ENCODE measurements at regions not wholly inside any gene's neighbourhood (a gene's known extent, or its start where the extent isn't known, plus 50 kb on each side); places are given as distances from the start of the nearest gene placed in this dataset.

DNA sequence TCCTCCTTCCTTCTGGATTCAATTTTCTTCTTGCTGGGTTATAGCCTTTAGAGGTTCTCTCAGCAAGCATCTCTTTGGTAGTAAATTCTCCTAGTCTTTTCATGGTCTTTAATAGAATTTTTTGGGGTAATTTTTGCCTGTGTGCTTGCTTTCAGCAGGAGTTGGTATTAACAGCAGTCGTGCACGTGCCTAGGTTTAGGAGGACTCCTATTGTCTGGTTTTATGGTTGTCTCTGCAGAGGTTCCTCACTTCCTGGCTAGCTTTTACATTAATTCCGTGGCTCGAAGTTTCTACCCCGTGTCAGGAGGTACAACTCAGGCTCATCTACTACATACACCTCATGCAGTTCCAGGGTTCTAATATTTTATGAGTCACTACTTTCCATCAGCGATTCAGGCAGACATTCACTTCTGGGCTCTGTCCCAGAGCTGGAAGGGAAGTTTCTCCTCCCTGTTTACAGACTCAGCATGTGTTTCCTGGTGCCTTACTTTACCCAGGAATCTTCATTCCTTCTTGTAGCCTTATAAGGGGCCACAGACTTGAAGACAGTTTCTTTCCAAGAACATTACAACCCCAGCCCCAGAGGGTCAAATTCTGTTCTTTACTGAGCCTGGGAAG lies 643.6 kb downstream of the HS3ST4 start:
- Histone ChIP-seq H3K27me3 (ENCODE audit: control insufficient read depth in 2 of 2, insufficient read depth in 2 of 2, low read length in 2 of 2) (no peaks in the 10 kb centered on the region), H3K27ac (ENCODE audit: low read depth in 2 of 2, low read length in 2 of 2) (no peak overlapping the region), H3K9me3 (ENCODE audit: control insufficient read depth in 2 of 2, low read length in 2 of 2) (peaks cover 0 to 2% of the 10 kb centered on the region in 2 donors), H3K4me1 (ENCODE audit: control insufficient read depth in 2 of 2, insufficient read depth in 2 of 2, low read length in 2 of 2) (no peaks in the 10 kb centered on the region), H3K9ac (ENCODE audit: low read depth in 1 of 2, low read length in 2 of 2) (no peak overlapping the region), H3K36me3 (ENCODE audit: control insufficient read depth in 2 of 2, insufficient read depth in 2 of 2, low read length in 2 of 2) (no peaks in the 10 kb centered on the region), H3K4me3 (ENCODE audit: low read length in 2 of 2) (no peak overlapping the region)

GRCh38 chr16:26342621-26343020 lies 650.9 kb downstream of the HS3ST4 start:
- Histone ChIP-seq H3K9ac (ENCODE audit: low read depth in 1 of 2, low read length in 2 of 2) (no peak overlapping the region), H3K27me3 (ENCODE audit: control insufficient read depth in 2 of 2, insufficient read depth in 2 of 2, low read length in 2 of 2) (no peaks in the 10 kb centered on the region), H3K4me1 (ENCODE audit: control insufficient read depth in 2 of 2, insufficient read depth in 2 of 2, low read length in 2 of 2) (no peaks in the 10 kb centered on the region)

GRCh38 chr16:26344240-26344776 lies 652.5 kb downstream of the HS3ST4 start:
- H3K4me3 ChIP-seq (ENCODE audit: low read length in 2 of 2), result no peak overlapping the region
- H3K9ac ChIP-seq (ENCODE audit: low read depth in 1 of 2, low read length in 2 of 2), result no peak overlapping the region
- no peaks in the 10 kb centered on the region for H3K9me3 ChIP-seq (ENCODE audit: control insufficient read depth in 2 of 2, low read length in 2 of 2)
- H3K27ac ChIP-seq (ENCODE audit: low read depth in 2 of 2, low read length in 2 of 2), result no peak overlapping the region
- H3K4me1 ChIP-seq (ENCODE audit: control insufficient read depth in 2 of 2, insufficient read depth in 2 of 2, low read length in 2 of 2), result no peaks in the 10 kb centered on the region
- H3K27me3 ChIP-seq (ENCODE audit: control insufficient read depth in 2 of 2, insufficient read depth in 2 of 2, low read length in 2 of 2), result no peaks in the 10 kb centered on the region
- H3K36me3 ChIP-seq (ENCODE audit: control insufficient read depth in 2 of 2, insufficient read depth in 2 of 2, low read length in 2 of 2), result no peaks in the 10 kb centered on the region

More at GRCh38 chr16:26342621-26343020, 650.9 kb downstream of the HS3ST4 start:
- H3K36me3 ChIP-seq (ENCODE audit: control insufficient read depth in 2 of 2, insufficient read depth in 2 of 2, low read length in 2 of 2), result no peaks in the 10 kb centered on the region
- no peak overlapping the region for H3K4me3 ChIP-seq (ENCODE audit: low read length in 2 of 2)
- H3K27ac ChIP-seq (ENCODE audit: low read depth in 2 of 2, low read length in 2 of 2), result no peak overlapping the region
- H3K9me3 ChIP-seq (ENCODE audit: control insufficient read depth in 2 of 2, low read length in 2 of 2), result peaks cover 0 to 2% of the 10 kb centered on the region in 2 donors

DNA sequence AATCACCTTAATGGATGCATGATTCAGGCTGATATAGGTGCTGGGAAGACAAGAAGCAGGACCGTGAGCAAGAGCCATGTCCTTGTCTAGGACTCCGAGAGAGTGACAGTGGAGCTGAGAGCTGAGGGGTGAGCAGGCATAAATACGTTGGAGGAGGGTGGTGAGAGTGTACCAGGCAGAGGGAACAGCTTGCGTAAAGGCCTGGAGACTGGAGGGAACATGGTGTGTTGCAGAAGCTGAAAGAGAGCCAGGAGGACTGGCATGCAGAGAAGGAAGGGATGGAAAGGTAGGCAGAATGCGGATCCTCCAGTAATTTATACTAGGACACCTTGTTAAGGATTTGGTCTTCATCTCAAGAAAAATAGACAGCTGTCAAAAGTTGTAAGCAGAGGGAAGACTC lies 653.2 kb downstream of the HS3ST4 start:
- H3K4me1 ChIP-seq (ENCODE audit: control insufficient read depth in 2 of 2, insufficient read depth in 2 of 2, low read length in 2 of 2), result no peaks in the 10 kb centered on the region
- no peaks in the 10 kb centered on the region for H3K9me3 ChIP-seq (ENCODE audit: control insufficient read depth in 2 of 2, low read length in 2 of 2)
- H3K27ac ChIP-seq (ENCODE audit: low read depth in 2 of 2, low read length in 2 of 2), result no peak overlapping the region
- H3K27me3 ChIP-seq (ENCODE audit: control insufficient read depth in 2 of 2, insufficient read depth in 2 of 2, low read length in 2 of 2), result no peaks in the 10 kb centered on the region
- H3K9ac ChIP-seq (ENCODE audit: low read depth in 1 of 2, low read length in 2 of 2), result no peak overlapping the region
- H3K36me3 ChIP-seq (ENCODE audit: control insufficient read depth in 2 of 2, insufficient read depth in 2 of 2, low read length in 2 of 2), result no peaks in the 10 kb centered on the region
- no peak overlapping the region for H3K4me3 ChIP-seq (ENCODE audit: low read length in 2 of 2)

DNA sequence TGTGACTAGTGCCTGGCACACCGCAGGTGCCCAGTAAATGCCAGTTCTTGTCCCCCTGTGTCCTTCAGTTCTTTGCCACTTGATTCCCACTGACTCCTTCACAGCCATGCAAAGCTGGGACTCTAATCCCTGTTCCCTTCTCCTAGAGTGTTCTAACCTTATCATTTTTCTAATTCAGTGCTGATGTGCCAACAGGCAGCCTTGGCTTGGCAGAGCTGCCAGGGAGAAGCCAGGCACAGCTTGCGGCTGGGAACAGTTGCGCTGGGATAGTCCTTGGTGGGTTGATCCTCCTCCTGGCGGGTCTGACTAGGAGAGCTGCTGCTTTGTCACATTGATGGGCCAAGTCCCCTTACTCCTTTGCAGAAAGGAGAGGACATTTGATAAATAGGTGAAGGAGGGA lies 654.2 kb downstream of the HS3ST4 start:
- Histone ChIP-seq H3K27ac (ENCODE audit: low read depth in 2 of 2, low read length in 2 of 2) (no peak overlapping the region), H3K36me3 (ENCODE audit: control insufficient read depth in 2 of 2, insufficient read depth in 2 of 2, low read length in 2 of 2) (no peaks in the 10 kb centered on the region), H3K9me3 (ENCODE audit: control insufficient read depth in 2 of 2, low read length in 2 of 2) (no peaks in the 10 kb centered on the region), H3K9ac (ENCODE audit: low read depth in 1 of 2, low read length in 2 of 2) (no peak overlapping the region), H3K4me3 (ENCODE audit: low read length in 2 of 2) (no peak overlapping the region), H3K27me3 (ENCODE audit: control insufficient read depth in 2 of 2, insufficient read depth in 2 of 2, low read length in 2 of 2) (no peaks in the 10 kb centered on the region), H3K4me1 (ENCODE audit: control insufficient read depth in 2 of 2, insufficient read depth in 2 of 2, low read length in 2 of 2) (no peaks in the 10 kb centered on the region)

DNA sequence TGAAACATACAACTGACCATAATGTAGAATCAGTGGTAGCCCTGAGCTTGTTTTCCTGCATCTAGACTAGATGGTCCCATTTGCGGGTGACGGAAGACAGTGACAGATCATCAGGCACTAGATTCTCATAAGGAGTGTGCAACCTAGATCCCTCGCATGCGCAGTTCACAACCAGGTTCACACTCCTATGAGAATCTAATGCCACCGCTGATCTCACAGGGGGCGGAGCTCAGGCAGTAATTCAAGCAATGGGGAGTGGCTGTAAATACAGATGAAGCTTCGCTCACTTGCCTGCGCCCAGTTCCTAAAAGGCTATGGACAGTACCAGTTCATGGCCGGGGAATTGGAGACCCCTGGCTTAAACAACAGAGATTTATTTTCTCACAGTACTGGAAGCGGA lies 656.3 kb downstream of the HS3ST4 start:
- H3K27ac ChIP-seq (ENCODE audit: low read depth in 2 of 2, low read length in 2 of 2), result no peak overlapping the region
- no peak overlapping the region for H3K9ac ChIP-seq (ENCODE audit: low read depth in 1 of 2, low read length in 2 of 2)
- no peaks in the 10 kb centered on the region for H3K36me3 ChIP-seq (ENCODE audit: control insufficient read depth in 2 of 2, insufficient read depth in 2 of 2, low read length in 2 of 2)
- H3K27me3 ChIP-seq (ENCODE audit: control insufficient read depth in 2 of 2, insufficient read depth in 2 of 2, low read length in 2 of 2), result no peaks in the 10 kb centered on the region
- H3K4me3 ChIP-seq (ENCODE audit: low read length in 2 of 2), result no peak overlapping the region
- H3K9me3 ChIP-seq (ENCODE audit: control insufficient read depth in 2 of 2, low read length in 2 of 2), result no peaks in the 10 kb centered on the region
- no peaks in the 10 kb centered on the region for H3K4me1 ChIP-seq (ENCODE audit: control insufficient read depth in 2 of 2, insufficient read depth in 2 of 2, low read length in 2 of 2)

DNA sequence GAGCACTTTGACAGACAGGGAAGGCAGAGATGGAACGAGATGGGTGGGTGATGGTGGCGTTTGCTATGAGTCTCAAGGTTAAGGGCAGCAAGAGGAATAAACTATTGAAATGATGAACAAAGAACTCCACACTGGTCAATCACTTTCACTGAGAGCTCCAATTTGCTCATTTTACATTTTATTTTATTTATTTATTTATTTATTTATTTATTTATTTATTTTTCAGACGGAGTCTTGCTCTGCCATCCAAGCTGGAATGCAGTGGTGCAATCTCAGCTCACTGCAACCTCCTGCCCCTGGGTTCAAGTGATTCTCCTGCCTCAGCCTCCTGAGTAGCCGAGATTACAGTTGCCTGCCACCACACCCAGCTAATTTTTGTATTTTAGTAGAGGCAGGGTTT lies 669.1 kb downstream of the HS3ST4 start:
- Histone ChIP-seq H3K4me1 (ENCODE audit: control insufficient read depth in 2 of 2, insufficient read depth in 2 of 2, low read length in 2 of 2) (no peaks in the 10 kb centered on the region), H3K36me3 (ENCODE audit: control insufficient read depth in 2 of 2, insufficient read depth in 2 of 2, low read length in 2 of 2) (no peaks in the 10 kb centered on the region)

GRCh38 chr16:26363581-26363980 lies 671.8 kb downstream of the HS3ST4 start:
- H3K9me3 ChIP-seq (ENCODE audit: control insufficient read depth in 2 of 2, low read length in 2 of 2), result no peaks in the 10 kb centered on the region
- no peaks in the 10 kb centered on the region for H3K4me1 ChIP-seq (ENCODE audit: control insufficient read depth in 2 of 2, insufficient read depth in 2 of 2, low read length in 2 of 2)
- H3K27ac ChIP-seq (ENCODE audit: low read depth in 2 of 2, low read length in 2 of 2), result no peak overlapping the region
- no peak overlapping the region for H3K4me3 ChIP-seq (ENCODE audit: low read length in 2 of 2)
- no peaks in the 10 kb centered on the region for H3K36me3 ChIP-seq (ENCODE audit: control insufficient read depth in 2 of 2, insufficient read depth in 2 of 2, low read length in 2 of 2)
- no peak overlapping the region for H3K9ac ChIP-seq (ENCODE audit: low read depth in 1 of 2, low read length in 2 of 2)
- no peaks in the 10 kb centered on the region for H3K27me3 ChIP-seq (ENCODE audit: control insufficient read depth in 2 of 2, insufficient read depth in 2 of 2, low read length in 2 of 2)

More for the DNA sequence above, 669.1 kb downstream of the HS3ST4 start:
- no peak overlapping the region for H3K27ac ChIP-seq (ENCODE audit: low read depth in 2 of 2, low read length in 2 of 2)
- no peaks in the 10 kb centered on the region for H3K9me3 ChIP-seq (ENCODE audit: control insufficient read depth in 2 of 2, low read length in 2 of 2)
- no peaks in the 10 kb centered on the region for H3K27me3 ChIP-seq (ENCODE audit: control insufficient read depth in 2 of 2, insufficient read depth in 2 of 2, low read length in 2 of 2)
- H3K4me3 ChIP-seq (ENCODE audit: low read length in 2 of 2), result no peak overlapping the region
- no peak overlapping the region for H3K9ac ChIP-seq (ENCODE audit: low read depth in 1 of 2, low read length in 2 of 2)

- H3K4me1 ChIP-seq (ENCODE audit: control insufficient read depth in 2 of 2, insufficient read depth in 2 of 2, low read length in 2 of 2), result no peaks in the 10 kb centered on the region
- no peak overlapping the region for H3K9ac ChIP-seq (ENCODE audit: low read depth in 1 of 2, low read length in 2 of 2)
- H3K27me3 ChIP-seq (ENCODE audit: control insufficient read depth in 2 of 2, insufficient read depth in 2 of 2, low read length in 2 of 2), result no peaks in the 10 kb centered on the region
- no peaks in the 10 kb centered on the region for H3K36me3 ChIP-seq (ENCODE audit: control insufficient read depth in 2 of 2, insufficient read depth in 2 of 2, low read length in 2 of 2)
- H3K27ac ChIP-seq (ENCODE audit: low read depth in 2 of 2, low read length in 2 of 2), result no peak overlapping the region
- no peaks in the 10 kb centered on the region for H3K9me3 ChIP-seq (ENCODE audit: control insufficient read depth in 2 of 2, low read length in 2 of 2)
- H3K4me3 ChIP-seq (ENCODE audit: low read length in 2 of 2), result no peak overlapping the region
These were observed 673.6 kb downstream of the HS3ST4 start for GRCh38 chr16:26365161-26365940.

DNA sequence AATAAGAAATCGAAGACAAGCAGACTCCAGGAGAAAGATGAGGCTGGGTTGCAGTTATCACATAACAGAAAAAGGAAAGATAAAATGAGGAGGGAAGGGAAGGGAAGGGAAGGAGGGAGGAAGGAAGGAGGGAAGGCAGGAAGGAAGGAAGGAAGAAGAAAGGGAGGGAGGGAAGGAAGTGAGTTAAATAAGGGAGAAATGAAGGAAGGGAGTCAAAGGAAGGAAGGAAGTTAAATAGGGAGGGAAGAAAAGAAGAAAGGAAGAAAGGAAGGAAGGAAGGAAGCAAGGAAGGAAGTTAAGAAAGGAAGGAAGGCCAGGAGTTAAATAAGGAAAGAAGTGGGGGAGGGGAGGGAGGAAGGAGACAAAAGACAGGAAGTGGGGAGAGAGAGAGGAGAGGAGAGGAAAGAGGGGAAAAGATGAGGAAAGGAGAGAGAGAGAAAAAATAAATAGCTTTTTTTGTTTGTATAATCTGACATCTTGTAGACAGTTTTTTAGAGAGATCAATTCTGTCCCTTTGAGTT lies 679.6 kb downstream of the HS3ST4 start:
- H3K9me3 ChIP-seq (ENCODE audit: control insufficient read depth in 2 of 2, low read length in 2 of 2), result no peaks in the 10 kb centered on the region
- no peak overlapping the region for H3K4me3 ChIP-seq (ENCODE audit: low read length in 2 of 2)
- H3K4me1 ChIP-seq (ENCODE audit: control insufficient read depth in 2 of 2, insufficient read depth in 2 of 2, low read length in 2 of 2), result no peaks in the 10 kb centered on the region
- no peaks in the 10 kb centered on the region for H3K36me3 ChIP-seq (ENCODE audit: control insufficient read depth in 2 of 2, insufficient read depth in 2 of 2, low read length in 2 of 2)
- H3K27me3 ChIP-seq (ENCODE audit: control insufficient read depth in 2 of 2, insufficient read depth in 2 of 2, low read length in 2 of 2), result no peaks in the 10 kb centered on the region
- H3K9ac ChIP-seq (ENCODE audit: low read depth in 1 of 2, low read length in 2 of 2), result no peak overlapping the region
- no peak overlapping the region for H3K27ac ChIP-seq (ENCODE audit: low read depth in 2 of 2, low read length in 2 of 2)

All from mucosa of rectum (tissue), 2 donors.